GM18861 (cell line): ENCODE measurements at regions not wholly inside any gene's neighbourhood (a gene's known extent, or its start where the extent isn't known, plus 50 kb on each side); places are given as distances from the start of the nearest gene placed in this dataset.

ENCODE experiments used
- ATAC-seq: cut with Tn5 transposase; IDR thresholded peaks from one replicate; pipeline ENCODE4 v1.9.1; 2021; ENCODE audit not compliant: unreplicated experiment

- ATAC-seq: no peak
These were observed 140.5 kb upstream of the OPRM1 start for GRCh38 chr6:153898360-153899059.

- no peak for ATAC-seq
These were observed 156.6 kb upstream of the OPRM1 start for GRCh38 chr6:153882411-153882810.

GRCh38 chr6:153873541-153873940 lies 165.5 kb upstream of the OPRM1 start:
- no peak for ATAC-seq

GRCh38 chr6:153872946-153873345 lies 166.1 kb upstream of the OPRM1 start:
- ATAC-seq: no peak

- no peak for ATAC-seq
These were observed 176.1 kb upstream of the OPRM1 start for GRCh38 chr6:153862927-153863326.

- ATAC-seq: no peak
These were observed 176.9 kb upstream of the OPRM1 start for GRCh38 chr6:153862139-153862538.

GRCh38 chr6:153858529-153858928 lies 180.5 kb upstream of the OPRM1 start:
- ATAC-seq: peak; percentile 48

- no peak for ATAC-seq
These were observed 182.1 kb upstream of the OPRM1 start for GRCh38 chr6:153856929-153857376.

- no peak for ATAC-seq
These were observed 186.6 kb upstream of the OPRM1 start for GRCh38 chr6:153852481-153852880.

- ATAC-seq: no peak
These were observed 187.0 kb upstream of the OPRM1 start for GRCh38 chr6:153852034-153852433.

GRCh38 chr6:153849072-153849779 lies 189.8 kb upstream of the OPRM1 start:
- no peak for ATAC-seq

GRCh38 chr6:153843420-153843819 lies 195.6 kb upstream of the OPRM1 start:
- no peak for ATAC-seq

GRCh38 chr6:153842491-153842890 lies 196.5 kb upstream of the OPRM1 start:
- no peak for ATAC-seq

GRCh38 chr6:153840039-153840850 lies 198.8 kb upstream of the OPRM1 start:
- no peak for ATAC-seq

- ATAC-seq: no peak
These were observed 206.5 kb upstream of the OPRM1 start for GRCh38 chr6:153832543-153832942.

GRCh38 chr6:153831350-153832078 lies 207.5 kb upstream of the OPRM1 start:
- no peak for ATAC-seq

- no peak for ATAC-seq
These were observed 221.9 kb upstream of the OPRM1 start for GRCh38 chr6:153817173-153817572.

GRCh38 chr6:153816366-153816765 lies 222.7 kb upstream of the OPRM1 start:
- no peak for ATAC-seq

GRCh38 chr6:153814136-153814535 lies 224.9 kb upstream of the OPRM1 start:
- no peak for ATAC-seq

GRCh38 chr6:153804755-153805330 lies 234.2 kb upstream of the OPRM1 start:
- no peak for ATAC-seq

GRCh38 chr6:153801917-153802316 lies 237.1 kb upstream of the OPRM1 start:
- ATAC-seq: no peak
